GM12878 (cell line): ENCODE measurements at regions not wholly inside any gene's neighbourhood (a gene's known extent, or its start where the extent isn't known, plus 50 kb on each side); places are given as distances from the start of the nearest gene placed in this dataset.

Experiments used
- ATAC-seq: fragments of 200-7000 bp; cut with Tn5 transposase; 3 replicates; pipeline ENCODE4 v1.9.1; 2020; ENCODE audit warnings: mild to moderate bottlenecking, moderate library complexity
- BruUV-seq: library from RNA; stranded (reverse); fragments of 400-500 nt; replicated peaks from 2 replicates; lab custom pipeline; 2021; lab: Mats Ljungman, UMichigan
- CTCF ChIA-PET: fragments of 300-600 bp; sonication (Branson Sonifier 250); formaldehyde crosslinking; extraction: SDS; loops from one replicate; lab custom pipeline; 2021; ENCODE audit warnings: inconsistent platforms; lab: Yijun Ruan, JAX
- POLR2A ChIA-PET: fragments of 350-600 bp; formaldehyde crosslinking; extraction: SDS; loops from one replicate; lab custom pipeline; 2021; ENCODE audit warnings: inconsistent platforms; lab: Charles Lee
- RAD21 ChIA-PET: fragments of 300-600 bp; sonication (Branson Sonifier 250); formaldehyde crosslinking; loops from one replicate; lab custom pipeline; 2023; ENCODE audit warnings: antibody characterized with exemption; ENCODE audit not compliant: unreplicated experiment; lab: Charles Lee
- SMC1A ChIA-PET: fragments of 300-600 bp; sonication (Branson Sonifier 250); formaldehyde crosslinking; loops from one replicate; lab custom pipeline; 2023; ENCODE audit not compliant: unreplicated experiment, uncharacterized antibody; lab: Charles Lee
- DNase-seq: peaks from one replicate; pipeline ENCODE4 v3.0.0-alpha.2; 2011; ENCODE audit warnings: low read depth, low spot score
- FAIRE-seq: peaks from 3 replicates; lab custom pipeline; 2011; peaks lifted over from hg19 to GRCh38; lab: Jason Lieb, UNC
- H2AFZ ChIP-seq: 2 replicates; pipeline ENCODE4 v1.6.0; 2011; ENCODE audit warnings: low read depth, low read length, control low read depth; ENCODE audit not compliant: control insufficient read depth
- H3K27ac ChIP-seq: 2 replicates; pipeline ENCODE4 v1.5.1; 2011; ENCODE audit warnings: control low read depth; ENCODE audit not compliant: control insufficient read depth, insufficient read depth
- H3K27me3 ChIP-seq, 2 experiments: replicated peaks in 1 of 2; 2 replicates each; pipeline versions ENCODE4 v1.6.0 to v1.6.1; 2011; ENCODE audit warnings: low read length in 1 of 2; ENCODE audit not compliant: control insufficient read depth in 2 of 2, insufficient read depth in 2 of 2
- H3K36me3 ChIP-seq, 2 experiments: 2 replicates each; pipeline ENCODE4 v1.5.1; 2011; ENCODE audit warnings: low read length in 1 of 2; ENCODE audit not compliant: control insufficient read depth in 2 of 2, insufficient read depth in 2 of 2
- H3K4me1 ChIP-seq: 2 replicates; pipeline ENCODE4 v1.6.1; 2011; ENCODE audit warnings: mild to moderate bottlenecking, low read length, moderate library complexity, mixed read lengths; ENCODE audit not compliant: control insufficient read depth, insufficient read depth
- H3K4me2 ChIP-seq: 2 replicates; pipeline ENCODE4 v1.6.0; 2011; ENCODE audit warnings: control low read depth; ENCODE audit not compliant: control insufficient read depth, insufficient read depth
- H3K4me3 ChIP-seq: fragments of 200-600 bp; sonication (generic); 2 replicates; pipeline ENCODE4 v1.5.1; 2016
- H3K79me2 ChIP-seq: 2 replicates; pipeline ENCODE4 v1.6.0; 2011; ENCODE audit warnings: low read length; ENCODE audit not compliant: control insufficient read depth, insufficient read depth
- H3K9ac ChIP-seq: 2 replicates; pipeline ENCODE4 v1.8.0; 2011; ENCODE audit warnings: low read length, control low read depth, mixed read lengths; ENCODE audit not compliant: control insufficient read depth, insufficient read depth
- H3K9me3 ChIP-seq: replicated peaks from 3 replicates; pipeline ENCODE4 v1.5.1; 2011; ENCODE audit warnings: mild to moderate bottlenecking, low read length; ENCODE audit not compliant: control insufficient read depth, insufficient read depth
- H4K20me1 ChIP-seq: 2 replicates; pipeline ENCODE4 v1.6.0; 2011; ENCODE audit not compliant: control insufficient read depth, insufficient read depth
- BRCA1 ChIP-seq: IDR thresholded peaks from 2 replicates; pipeline ENCODE4 v1.6.1; 2011; ENCODE audit warnings: low read depth, low read length, improper control_type of control experiment
- GATAD2B ChIP-seq: fragments of 450-650 bp; conservative IDR thresholded peaks from 2 replicates; pipeline ENCODE4 v1.6.1; 2017; ENCODE audit warnings: low read depth, mild to moderate bottlenecking, moderate library complexity
- IRF5 ChIP-seq: fragments of 450-650 bp; IDR thresholded peaks from 2 replicates; pipeline ENCODE4 v1.6.1; 2017; ENCODE audit warnings: borderline replicate concordance
- KDM1A ChIP-seq: fragments of 200-600 bp; sonication (generic); IDR thresholded peaks from 2 replicates; pipeline ENCODE4 v1.6.1; 2016; ENCODE audit warnings: borderline replicate concordance
- MEF2B ChIP-seq: fragments of 450-650 bp; IDR thresholded peaks from 2 replicates; pipeline ENCODE4 v1.6.1; 2018; ENCODE audit warnings: mild to moderate bottlenecking, moderate library complexity; ENCODE audit not compliant: partially characterized antibody, poor library complexity, severe bottlenecking
- MTA3 ChIP-seq: IDR thresholded peaks from 2 replicates; pipeline ENCODE4 v1.6.1; 2012; ENCODE audit warnings: low read length, inconsistent platforms, borderline replicate concordance
- MYB ChIP-seq: fragments of 150-350 bp; IDR thresholded peaks from 2 replicates; pipeline ENCODE4 v1.6.1; 2014; ENCODE audit warnings: mild to moderate bottlenecking, low read depth, low read length, borderline replicate concordance
- NKRF ChIP-seq: fragments of 450-650 bp; conservative IDR thresholded peaks from 2 replicates; pipeline ENCODE4 v1.6.1; 2017; ENCODE audit warnings: mild to moderate bottlenecking, moderate library complexity
- NR2F1 ChIP-seq: fragments of 450-650 bp; conservative IDR thresholded peaks from 2 replicates; pipeline ENCODE4 v1.6.1; 2017; ENCODE audit warnings: mild to moderate bottlenecking
- POLR2AphosphoS5 ChIP-seq: IDR thresholded peaks from 2 replicates; pipeline ENCODE4 v1.6.1; 2011; ENCODE audit warnings: mild to moderate bottlenecking, low read length, inconsistent platforms
- SPI1 ChIP-seq: IDR thresholded peaks from 2 replicates; pipeline ENCODE4 v1.6.1; 2011; ENCODE audit warnings: low read depth, mild to moderate bottlenecking, low read length, moderate library complexity, borderline replicate concordance; ENCODE audit not compliant: insufficient read depth
- WGBS: methylation state at CpG from one replicate; pipeline ENCODE4 v1.1.6; 2016; ENCODE audit warnings: low lambda C conversion rate; ENCODE audit not compliant: insufficient replicate concordance, insufficient coverage; ENCODE audit errors: missing lambda C conversion rate; 5-methylcytosine and 5-hydroxymethylcytosine counted together
- in situ Hi-C: fragments of 300-500 bp; cut with MboI; formaldehyde crosslinking; loops from 9 replicates; pipeline ENCODE4 v1.14.3; 2018; ENCODE audit warnings: mixed read lengths
- intact Hi-C: fragments of 100-400 bp; cut with micrococcal nuclease; formaldehyde crosslinking; loops from one replicate; pipeline ENCODE4 v1.14.2; 2022; ENCODE audit not compliant: unreplicated experiment

- no peak for TF ChIP-seq MYB
- TF ChIP-seq NR2F1, result no peak
- TF ChIP-seq BRCA1, result no peak
- no peak for TF ChIP-seq KDM1A
- TF ChIP-seq GATAD2B, result no peak
- no peak for TF ChIP-seq POLR2AphosphoS5
- TF ChIP-seq, all 136 proteins: peak for 0
These were observed 120.2 kb upstream of the RAP1B start (continued) for GRCh38 chr12:68490476-68490875.

- no peak overlapping the region for H3K4me3 ChIP-seq
- intact Hi-C loops (no loop called here), in situ Hi-C loops (no loop called here)
- ATAC-seq (no peak), DNase-seq (no peak), FAIRE-seq (no peak)
- no peak overlapping the region for H3K27ac ChIP-seq
- WGBS, result 47% methylated on average over 8 of the region's 8 CpGs
- H3K9me3 ChIP-seq, result no peaks in the 10 kb centered on the region; the same call in 2 of the 3 replicates
- no peak overlapping the region for H3K9ac ChIP-seq
- H3K27me3 ChIP-seq, result no peaks in the 10 kb centered on the region
- no peak overlapping the region for H2AFZ ChIP-seq
- ChIA-PET RAD21 (no interaction called here), SMC1A (interaction anchor here (0.8 to 1.1 kb wide), 2 partner anchors 9 to 10 kb away, joined by 3 read pairs; no protein-coding TSS in a partner anchor), CTCF (interaction anchor here (1.1 kb wide), 1 partner anchor 10 kb away, joined by 3 read pairs; no protein-coding TSS in a partner anchor), POLR2A (no interaction called here)
- H3K36me3 ChIP-seq, result no peaks in the 10 kb centered on the region
- H3K4me1 ChIP-seq, result peaks cover 11% of the 10 kb centered on the region
- no peak overlapping the region for H3K4me2 ChIP-seq
- no peaks in the 10 kb centered on the region for H4K20me1 ChIP-seq
- no peaks in the 10 kb centered on the region for H3K79me2 ChIP-seq
- no TSS peak for BruUV-seq
- TF ChIP-seq MTA3 (no peak), MEF2B (peak; percentile 11), SPI1 (peak; percentile 36; the same call in 1 of the 2 replicates), IRF5 (no peak), NKRF (no peak)
These were observed 119.3 kb upstream of the RAP1B start for GRCh38 chr12:68491204-68491960.
